ENCODE measurements at regions not wholly inside any gene's neighbourhood (a gene's known extent, or its start where the extent isn't known, plus 50 kb on each side); places are given as distances from the start of the nearest gene placed in this dataset.
"Not testable (repeated sequence)": the region's sequence is repeated elsewhere in the genome, so short reads cannot be mapped to it uniquely, and the experiment has no call there.

DNA sequence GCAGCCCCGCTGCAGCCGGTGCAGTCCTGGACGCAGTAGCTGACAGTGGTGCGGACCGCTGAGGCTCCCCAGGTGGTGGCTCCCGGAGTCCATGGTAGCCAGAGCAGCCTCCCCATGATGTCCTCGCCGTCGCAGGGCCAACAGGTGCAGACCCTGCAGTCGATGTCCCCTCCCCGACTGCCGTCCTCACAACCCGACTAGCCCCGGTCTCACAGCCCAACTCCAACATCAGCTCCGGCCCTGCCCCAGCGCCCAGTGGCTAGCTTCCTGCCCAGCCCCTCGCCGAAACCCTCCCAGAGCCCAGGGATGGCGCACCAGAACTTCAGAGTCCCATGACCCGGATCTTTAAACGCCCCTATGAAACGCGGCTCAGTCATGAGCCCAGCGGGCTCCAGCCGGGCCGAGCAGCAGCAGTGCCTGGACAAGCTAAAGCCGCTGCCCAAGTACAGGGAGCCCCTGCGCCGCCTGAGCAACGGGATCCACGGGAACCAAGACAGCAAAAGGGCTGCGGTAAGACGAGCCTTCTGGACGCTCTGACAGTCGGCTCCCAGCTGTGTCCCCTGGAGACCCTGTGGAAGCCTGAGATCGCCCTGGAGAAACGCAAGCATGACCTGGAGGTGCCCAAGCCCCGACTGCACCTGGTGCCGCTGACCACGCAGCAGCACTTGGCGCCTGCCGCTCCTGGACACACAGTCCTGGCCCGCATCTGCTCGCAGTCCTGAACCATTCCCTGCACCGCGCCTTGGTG lies 53.8 kb upstream of the TUBA3E start:
- no peak for DNase-seq (ENCODE audit: low read depth in 2 of 3, low spot score in 2 of 3)

DNA sequence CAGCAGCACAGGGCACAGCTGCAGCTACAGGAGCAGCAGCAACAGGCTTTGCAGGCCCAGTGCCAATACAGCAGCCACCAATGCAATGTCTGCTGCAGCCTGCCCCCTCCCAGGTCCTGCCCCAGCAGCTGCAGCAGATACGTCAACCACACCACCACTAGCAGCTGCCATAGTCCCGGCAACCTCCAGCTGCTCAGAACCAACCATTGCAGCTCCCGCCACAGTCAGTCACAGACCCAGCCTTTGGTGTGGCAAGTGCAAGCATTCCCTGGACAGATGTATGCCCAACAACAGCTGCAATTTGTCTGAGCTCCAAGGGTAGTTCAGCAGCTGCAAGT lies 53.3 kb upstream of the TUBA3E start:
- no peak for DNase-seq (ENCODE audit: low read depth in 2 of 3, low spot score in 2 of 3)

DNA sequence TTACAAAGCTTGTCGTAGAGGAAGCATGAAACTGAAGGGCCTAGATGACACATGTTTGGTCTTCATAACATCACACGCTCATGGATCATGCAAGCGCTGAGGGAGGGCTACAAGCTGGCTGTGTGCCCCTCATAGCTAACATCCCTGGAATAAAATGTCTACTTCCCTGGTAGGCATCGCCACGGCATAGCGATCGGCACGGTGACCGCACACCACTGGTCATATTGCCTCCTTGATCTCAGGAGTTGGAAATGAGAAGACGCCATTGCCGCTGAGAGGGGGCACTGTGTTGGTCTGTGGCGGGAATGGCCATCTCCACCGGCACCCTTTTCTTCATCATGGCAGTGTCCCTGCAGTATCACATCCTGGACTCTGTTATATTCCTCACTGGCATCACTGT lies 50.1 kb upstream of the TUBA3E start:
- not testable (repeated sequence) for DNase-seq (ENCODE audit: low read depth in 2 of 3, low spot score in 2 of 3)
